ENCODE measurements at regions not wholly inside any gene's neighbourhood (a gene's known extent, or its start where the extent isn't known, plus 50 kb on each side); places are given as distances from the start of the nearest gene placed in this dataset.
"Not testable (repeated sequence)": the region's sequence is repeated elsewhere in the genome, so short reads cannot be mapped to it uniquely, and the experiment has no call there.

- not testable (repeated sequence) for DNase-seq
Measured at GRCh38 chr1:206256935-206257334, 53.6 kb downstream of the SRGAP2 start.

- not testable (repeated sequence) for DNase-seq
Measured at GRCh38 chr1:206261473-206261872, 58.1 kb downstream of the SRGAP2 start.

- not testable (repeated sequence) for DNase-seq
Measured at GRCh38 chr1:206262424-206262823, 59.1 kb downstream of the SRGAP2 start.

DNA sequence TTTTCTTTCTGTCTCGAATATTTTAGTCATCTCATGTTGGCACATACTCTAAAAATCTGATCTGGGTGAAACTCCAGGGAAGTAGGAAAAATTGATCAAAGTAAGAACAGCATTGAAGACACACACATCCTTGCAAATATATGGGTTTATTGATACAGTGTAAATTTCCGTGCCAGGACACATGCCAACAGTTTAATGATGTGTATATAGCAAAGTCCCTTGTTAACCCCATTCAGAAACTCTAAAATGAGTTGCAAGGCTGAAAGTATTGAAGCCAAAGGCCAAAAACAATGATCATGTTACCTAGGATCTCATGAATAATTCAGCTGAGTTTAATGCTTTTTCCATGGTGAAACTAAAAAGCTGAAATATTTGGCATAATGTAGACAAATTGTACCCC is 61.6 kb downstream of the SRGAP2 start:
- not testable (repeated sequence) for DNase-seq

GRCh38 chr1:206271153-206271552 is 67.8 kb downstream of the SRGAP2 start:
- not testable (repeated sequence) for DNase-seq

DNA sequence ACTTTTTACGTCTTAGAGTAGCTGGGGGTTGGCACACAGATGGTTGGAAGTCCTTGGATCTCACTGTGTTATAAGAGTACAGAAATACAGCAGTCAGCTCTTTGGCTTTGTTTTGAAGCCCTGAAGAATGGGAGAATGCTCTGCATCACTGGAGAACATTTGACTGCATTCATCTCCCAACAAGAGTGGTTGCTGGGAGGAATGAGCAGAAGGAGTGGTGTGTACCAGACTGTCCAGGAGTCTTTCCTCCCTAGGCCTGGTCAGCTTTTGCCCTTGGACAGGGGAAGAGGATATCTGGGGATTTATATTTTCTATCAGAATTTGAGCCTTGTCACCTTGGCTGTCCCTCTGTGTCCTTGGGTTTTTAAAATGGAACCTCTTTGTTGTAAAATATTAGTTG is 69.8 kb downstream of the SRGAP2 start:
- not testable (repeated sequence) for DNase-seq

- DNase-seq: not testable (repeated sequence)
Measured at GRCh38 chr1:206276143-206276542, 72.8 kb downstream of the SRGAP2 start.

GRCh38 chr1:206278683-206279082 is 75.3 kb downstream of the SRGAP2 start:
- DNase-seq: peak in 1 of 2 experiments; percentile 2

- not testable (repeated sequence) for DNase-seq
Measured at GRCh38 chr1:206280683-206281082, 77.3 kb downstream of the SRGAP2 start.

GRCh38 chr1:206281912-206282654 is 78.7 kb downstream of the SRGAP2 start:
- DNase-seq: not testable (repeated sequence)

DNA sequence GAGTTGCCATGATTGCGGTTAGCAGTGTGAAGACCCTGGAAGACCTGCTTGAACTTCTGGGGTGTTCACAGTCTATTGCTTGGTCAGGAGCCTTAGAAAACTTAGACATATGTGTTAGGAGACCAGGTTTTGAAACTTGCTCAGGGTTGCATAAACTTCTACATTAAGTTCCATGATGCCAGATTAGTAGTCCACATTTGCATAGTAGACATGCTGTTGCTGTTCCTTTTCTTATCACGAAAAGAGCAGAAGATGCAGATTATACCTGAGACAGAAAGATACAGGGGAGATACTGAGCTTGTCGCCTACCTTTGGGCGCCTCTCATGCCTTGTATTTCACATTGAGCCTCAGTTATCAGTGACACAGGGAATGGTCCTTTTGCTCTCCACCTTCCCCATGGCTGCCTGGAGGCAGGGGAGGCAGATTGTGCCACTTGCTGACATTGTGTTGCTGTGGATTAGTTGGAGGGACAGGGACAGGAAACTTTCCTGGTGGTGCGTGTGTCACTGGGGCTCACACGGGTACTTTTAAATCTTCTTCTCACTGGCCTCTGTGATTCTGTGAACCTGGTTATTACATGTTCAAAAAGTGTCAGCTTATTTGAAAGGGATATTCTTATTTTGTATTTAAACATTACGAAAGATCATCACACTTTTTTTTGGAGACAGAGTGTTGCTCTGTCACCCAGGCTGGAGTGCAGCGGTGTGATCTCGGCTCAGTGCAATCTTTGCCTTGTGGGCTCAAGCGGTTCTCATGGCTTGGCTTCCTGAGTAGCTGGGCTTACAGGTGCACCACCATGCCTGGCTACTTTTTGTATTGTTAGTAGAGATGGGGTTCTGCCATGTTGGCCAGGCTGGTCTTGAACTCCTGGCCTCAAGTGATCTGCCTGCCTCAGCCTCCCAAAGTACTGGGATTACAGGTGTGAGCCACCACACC is 82.0 kb downstream of the SRGAP2 start:
- DNase-seq: not testable (repeated sequence)

GRCh38 chr1:206287759-206288158 is 84.4 kb downstream of the SRGAP2 start:
- not testable (repeated sequence) for DNase-seq

GRCh38 chr1:206288453-206288852 is 85.1 kb downstream of the SRGAP2 start:
- DNase-seq: not testable (repeated sequence)

DNA sequence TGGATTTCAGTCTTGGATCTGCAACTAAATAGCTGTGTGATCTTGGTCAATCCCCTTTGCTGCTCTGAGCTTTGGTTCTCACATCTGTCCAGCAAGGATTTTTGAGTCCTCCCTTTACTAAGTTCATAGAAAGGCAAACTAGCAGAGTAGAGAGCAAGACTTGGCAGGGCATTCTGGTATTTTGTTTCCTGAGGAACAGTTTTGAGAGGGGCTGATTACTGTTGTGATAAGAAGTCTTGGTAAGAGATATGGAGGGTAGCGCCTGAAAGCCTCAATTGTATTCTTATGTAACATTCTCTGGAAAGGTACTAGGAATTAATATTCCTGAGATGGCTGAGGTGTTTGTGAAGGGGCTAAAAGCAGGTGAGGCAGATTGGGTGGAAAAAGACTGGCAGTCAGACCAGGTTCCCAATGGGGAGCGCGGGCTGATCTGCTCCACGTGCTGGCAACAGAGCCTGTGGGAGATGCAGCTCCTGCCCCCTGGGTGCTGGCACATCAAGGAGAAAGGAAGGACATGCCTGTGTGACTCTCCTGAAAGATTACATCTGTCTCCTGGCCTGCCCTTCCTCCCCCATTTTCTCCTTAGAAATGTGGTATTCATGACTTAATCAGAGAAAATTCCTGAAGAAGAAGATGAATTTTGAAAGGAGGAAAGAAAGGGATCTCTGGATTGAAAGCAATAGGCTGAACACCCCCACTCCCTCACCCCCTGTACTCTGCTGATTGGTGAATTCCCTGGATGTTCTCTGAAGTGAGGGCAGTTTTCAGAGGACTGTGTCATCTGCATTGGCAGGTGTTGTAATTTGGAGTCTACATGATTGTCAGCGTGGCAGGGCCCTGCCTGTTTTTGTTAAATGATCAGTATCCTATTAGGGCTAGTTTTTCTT is 94.0 kb downstream of the SRGAP2 start:
- not testable (repeated sequence) for DNase-seq

- DNase-seq: not testable (repeated sequence)
Measured at GRCh38 chr1:206298032-206298392, 94.7 kb downstream of the SRGAP2 start.

DNA sequence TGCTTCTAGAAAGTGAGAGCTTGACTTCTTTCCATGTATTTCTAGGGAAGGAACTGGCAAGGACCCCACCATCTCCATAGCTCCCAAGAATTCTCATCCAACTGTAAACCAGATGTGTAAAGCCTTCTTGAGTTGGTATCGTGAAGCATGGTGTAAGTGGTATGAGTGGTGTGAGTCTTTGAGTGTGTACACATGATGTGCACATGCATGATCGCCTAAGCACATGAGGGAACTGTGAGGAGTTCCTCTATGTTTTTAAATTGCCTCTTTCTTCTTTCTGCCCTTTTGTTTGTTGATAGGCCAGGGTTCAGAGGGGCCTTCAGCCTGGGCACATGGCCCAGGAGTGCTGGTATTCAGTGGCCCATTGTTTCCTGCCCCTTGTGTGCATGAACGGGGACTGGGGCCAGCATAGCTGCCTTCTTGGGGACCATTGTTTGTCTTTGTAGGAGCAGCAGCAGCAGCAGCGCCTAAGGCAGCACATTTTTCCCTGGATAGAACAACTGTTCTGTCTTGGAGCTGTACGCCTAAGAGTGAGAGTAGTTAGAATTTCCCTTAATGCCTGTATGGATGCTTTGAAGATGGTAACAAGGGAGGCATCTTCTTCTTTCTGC is 95.9 kb downstream of the SRGAP2 start:
- not testable (repeated sequence) for DNase-seq

DNA sequence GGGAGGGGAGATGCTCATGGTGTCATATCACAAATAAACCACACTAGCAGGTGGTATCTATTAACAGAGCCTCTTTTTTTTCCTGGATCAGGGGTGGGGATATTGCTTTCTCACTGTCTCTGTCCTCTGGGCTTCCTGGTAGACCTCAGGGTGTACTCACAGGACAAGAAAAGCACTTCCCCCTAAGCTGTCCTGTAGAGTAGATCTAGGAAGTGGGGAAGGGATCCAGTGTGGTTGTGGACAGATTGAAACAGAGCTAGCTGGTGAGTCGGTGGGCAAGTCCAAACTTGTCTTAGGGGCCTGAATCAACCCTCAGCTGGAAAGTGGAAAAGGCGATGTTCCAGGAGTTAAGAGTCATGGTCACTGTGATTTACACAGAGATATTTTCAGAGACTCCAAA is 96.6 kb downstream of the SRGAP2 start:
- not testable (repeated sequence) for DNase-seq

DNA sequence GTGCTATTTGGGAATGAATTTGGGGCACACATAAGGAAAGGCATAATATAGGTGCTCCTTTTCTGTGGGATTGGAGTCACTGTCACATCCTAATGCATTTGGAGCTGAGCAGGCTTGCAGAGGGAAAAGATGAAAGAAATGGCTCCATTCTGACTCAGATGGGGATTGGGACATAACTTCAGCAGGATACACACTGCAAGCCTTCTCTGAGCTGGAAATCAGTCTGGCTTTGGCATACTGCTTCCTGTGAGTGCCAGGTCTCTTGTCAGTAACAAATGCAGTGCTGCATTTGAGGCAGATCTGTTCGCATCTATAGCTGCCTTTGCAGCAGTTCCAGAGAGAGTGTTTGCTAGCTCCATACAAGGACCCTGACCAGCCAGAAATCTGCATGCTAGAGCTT is 98.7 kb downstream of the SRGAP2 start:
- DNase-seq: not testable (repeated sequence)

- not testable (repeated sequence) for DNase-seq
Measured at GRCh38 chr1:206307442-206307841, 104.1 kb downstream of the SRGAP2 start.

GRCh38 chr1:206310948-206311347 is 107.6 kb downstream of the SRGAP2 start:
- DNase-seq: not testable (repeated sequence)

DNA sequence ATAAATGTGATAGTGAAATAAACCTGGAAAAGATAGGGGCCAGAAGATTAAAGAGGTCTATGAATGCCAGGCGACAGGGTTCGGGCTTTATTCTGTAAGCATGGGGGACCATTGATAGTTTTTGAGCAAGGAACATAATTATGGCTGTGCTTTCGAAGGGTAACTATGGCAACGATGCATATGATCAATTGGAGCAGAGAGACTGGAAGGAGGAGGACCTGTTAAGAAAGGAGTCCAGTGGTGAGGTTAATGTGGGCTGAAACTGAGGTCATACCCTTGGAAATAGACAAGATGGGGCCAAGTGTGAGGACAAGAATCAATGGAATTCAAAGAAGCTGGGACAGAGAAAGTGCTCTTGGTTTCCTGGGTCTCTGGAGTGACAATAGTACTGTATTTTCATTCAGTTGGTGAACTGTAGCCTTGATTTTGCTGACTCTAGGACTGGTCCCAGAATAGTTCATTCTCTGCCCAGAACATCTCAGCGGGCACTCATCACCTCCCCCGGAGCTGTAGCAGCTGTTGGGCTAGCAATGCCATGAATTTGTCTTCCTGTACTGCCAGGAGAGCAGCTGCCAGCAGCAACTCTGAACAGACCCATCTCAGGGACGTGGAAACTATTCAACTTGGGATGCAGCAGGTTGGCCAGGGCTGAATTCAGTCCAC is 108.4 kb downstream of the SRGAP2 start:
- DNase-seq: not testable (repeated sequence)

GRCh38 chr1:206312274-206312665 is 108.9 kb downstream of the SRGAP2 start:
- not testable (repeated sequence) for DNase-seq
